Inflammatory macrophage treated with lipopolysaccharide for 4 hours (primary cell): ENCODE measurements at regions not wholly inside any gene's neighbourhood (a gene's known extent, or its start where the extent isn't known, plus 50 kb on each side); places are given as distances from the start of the nearest gene placed in this dataset.
"Not testable (repeated sequence)": the region's sequence is repeated elsewhere in the genome, so short reads cannot be mapped to it uniquely, and the experiment has no call there.

Source experiments
- DNase-seq: peaks from one replicate; pipeline ENCODE4 v3.0.0-alpha.2; 2020

DNA sequence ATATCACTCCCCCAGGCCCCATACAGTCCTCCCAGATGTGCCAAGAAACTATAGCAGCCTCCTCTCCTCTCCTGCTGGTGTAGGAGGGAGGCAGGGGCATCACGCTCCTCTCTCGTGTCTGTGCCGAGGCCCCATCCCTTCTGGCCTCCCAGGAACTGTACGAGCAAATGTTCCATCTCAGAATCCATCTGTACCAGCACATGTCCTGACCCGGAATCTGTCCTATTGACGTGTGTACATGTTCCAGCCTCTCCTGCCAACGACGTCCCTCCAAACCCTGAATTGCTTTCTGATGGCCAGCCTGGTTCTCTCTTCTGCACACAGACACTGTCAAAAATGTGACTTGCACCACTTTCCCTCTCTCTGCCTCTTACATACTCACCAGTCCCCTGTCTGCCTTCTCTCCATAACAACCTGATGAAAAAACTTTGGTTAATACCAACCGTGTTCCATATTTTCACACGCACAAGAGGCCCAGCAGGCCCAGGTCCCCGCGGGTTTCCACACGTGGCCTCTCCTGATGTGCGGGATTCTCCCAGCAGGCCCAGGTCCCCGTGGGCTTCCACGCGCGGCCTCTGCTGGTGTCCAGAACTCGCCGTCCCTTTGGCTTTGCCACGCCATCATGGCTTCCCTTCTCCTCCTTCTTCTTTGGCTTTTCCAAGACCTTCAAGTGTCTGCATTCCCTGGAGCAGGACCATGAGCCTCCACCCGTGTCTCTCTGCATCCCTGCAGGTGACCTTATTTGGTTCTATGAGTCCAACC is 125.2 kb upstream of the THBS2 start:
- no peak for DNase-seq

DNA sequence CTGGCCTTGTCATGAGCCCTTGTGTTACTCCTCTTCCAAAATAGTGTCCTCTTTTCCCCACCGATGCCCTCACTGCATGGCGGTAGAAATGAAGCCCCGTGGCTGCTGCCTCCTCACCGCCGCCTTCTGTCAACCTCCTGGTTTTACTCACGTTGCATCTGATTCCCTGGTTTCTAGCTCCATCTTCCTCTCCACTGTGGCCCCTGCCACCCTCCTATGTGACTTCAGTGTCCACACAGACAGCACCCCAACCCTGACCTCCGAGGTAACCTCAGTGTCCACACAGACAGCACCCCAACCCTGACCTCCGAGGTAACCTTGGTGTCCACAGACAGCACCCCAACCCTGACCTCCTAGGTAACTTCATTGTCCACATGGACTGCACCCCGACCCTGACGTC is 122.8 kb upstream of the THBS2 start:
- no peak for DNase-seq

DNA sequence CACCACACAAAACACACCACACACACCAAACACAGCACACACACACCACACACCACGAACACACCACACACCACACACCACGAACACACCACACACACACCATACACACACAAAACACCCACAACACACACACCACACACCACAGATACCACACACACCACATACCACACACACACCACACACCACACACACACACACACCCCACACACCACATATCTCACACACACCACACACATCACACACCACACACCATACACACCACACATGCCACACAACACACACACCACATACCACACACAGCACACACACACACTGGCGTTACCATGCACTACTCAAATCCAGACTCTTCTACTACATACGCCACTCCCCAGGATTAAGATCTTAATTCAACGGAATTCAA is 118.9 kb upstream of the THBS2 start:
- no peak for DNase-seq

DNA sequence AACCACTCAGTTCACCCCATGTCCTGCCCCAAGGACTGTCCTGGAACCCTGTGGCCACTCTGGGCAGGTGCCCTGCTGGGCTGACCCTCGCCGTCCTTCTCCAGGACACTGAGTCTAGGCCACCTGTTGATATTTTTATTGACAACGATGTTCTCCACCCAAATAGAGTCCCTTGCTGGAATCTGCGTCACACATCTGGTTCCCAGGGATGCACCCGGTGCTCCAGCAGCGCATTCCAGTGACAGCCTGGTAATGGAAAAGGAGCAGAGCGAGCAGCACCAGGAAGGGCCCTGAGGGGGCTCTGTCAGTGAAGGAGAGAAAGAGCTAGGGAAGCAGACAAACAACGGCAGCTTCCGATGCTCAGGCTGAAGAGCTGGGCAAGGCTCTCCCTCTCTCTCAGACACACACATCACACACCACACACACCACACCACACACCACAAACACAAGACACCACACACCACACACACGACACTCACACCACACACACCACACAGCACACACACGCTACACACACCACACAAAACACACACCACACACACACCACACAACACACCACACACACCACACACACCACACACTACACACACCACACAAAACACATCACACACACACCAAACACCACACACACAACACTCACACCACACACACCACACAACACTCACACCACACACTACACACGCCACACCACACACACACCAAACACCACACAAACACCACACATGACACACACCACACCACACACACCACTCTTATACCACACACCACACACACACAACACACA is 117.9 kb upstream of the THBS2 start:
- DNase-seq = no peak

DNA sequence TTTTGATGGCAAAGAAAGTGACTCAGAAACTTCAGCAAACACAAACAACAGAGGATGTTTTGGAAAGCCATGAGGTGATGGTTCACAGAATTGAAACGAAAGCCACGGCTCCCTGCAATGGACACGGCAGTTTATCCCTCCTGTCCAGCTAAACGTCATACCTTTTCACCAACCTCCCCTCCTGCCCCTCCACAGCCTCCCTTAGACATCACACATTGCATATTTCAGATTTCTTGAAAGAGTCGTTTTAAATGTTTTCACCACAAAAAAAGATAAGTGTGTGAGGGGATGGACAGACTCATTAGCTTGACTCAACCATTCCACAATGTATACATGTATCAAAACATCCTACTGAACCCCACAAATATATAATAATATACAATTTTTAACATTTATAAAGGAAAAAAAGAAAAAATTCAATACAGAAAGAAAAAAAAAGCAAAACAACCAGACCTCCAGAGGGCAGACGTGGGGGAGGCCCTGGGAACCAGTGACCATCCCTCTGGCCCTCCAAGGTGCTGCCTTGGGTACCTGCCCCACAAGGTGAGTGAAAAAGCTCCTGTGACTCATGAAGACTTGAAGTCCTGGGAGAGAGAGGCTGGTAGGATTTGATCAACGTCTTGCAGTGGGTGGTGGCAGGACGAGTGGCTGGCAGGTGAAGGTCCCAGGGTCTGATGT is 117.2 kb upstream of the THBS2 start:
- DNase-seq = no peak

DNA sequence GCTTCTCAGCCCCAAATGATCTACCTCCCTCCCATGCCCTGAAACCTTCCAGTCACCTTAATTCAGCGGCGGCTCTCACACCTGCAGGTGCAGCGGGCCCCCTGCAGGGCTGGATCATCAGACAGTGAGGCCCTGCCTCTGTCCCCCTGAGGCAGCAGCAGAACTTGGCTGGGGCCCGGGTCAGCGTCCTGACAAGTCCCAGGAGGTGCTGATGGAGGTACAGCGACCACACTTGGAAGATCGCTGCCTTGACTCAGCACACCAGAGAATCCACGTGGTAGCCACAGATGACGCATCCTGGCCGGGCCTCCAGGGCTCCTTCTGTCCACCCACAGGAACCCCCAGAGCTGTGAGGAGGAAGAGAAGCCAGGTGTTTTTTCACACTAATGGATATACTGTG is 116.4 kb upstream of the THBS2 start:
- no peak for DNase-seq

DNA sequence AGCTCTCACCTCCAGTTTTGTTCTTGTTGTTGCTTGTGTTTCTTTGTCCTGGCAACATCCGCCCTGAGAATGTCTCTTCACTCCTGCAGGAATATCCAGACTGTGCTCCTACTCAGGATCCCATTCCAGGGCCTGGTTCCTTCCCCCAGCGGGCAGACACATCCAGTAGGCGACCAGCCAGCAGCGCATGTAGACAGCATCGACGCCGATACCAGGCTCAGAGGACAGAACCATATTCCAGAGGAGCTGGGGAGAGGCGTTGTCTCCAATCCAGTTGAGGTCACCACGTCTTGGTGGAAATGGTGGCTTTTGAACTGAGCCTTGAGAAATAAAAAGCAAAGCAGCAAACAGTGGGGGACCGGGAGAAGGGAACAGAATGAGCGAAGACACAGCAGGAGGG is 114.6 kb upstream of the THBS2 start:
- no peak for DNase-seq

DNA sequence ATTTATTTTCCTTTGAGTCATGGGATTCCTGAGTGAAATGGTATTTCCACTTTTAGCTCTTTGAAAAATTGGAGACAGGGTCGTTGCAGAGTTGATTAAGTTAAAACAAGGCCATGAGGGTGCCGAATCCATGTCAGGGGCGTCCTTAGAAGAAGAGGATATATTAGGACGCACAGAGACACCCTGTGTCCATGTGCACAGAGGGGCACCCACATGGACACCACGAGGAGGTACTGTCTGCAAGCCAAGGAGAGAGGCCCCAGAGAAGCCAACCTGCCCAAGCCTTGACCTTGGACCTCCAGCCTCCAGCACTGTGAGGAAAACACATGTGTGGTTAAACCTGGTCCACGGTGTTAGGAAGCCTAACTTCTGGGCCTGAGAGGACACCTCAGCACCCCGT is 113.9 kb upstream of the THBS2 start:
- DNase-seq = no peak

DNA sequence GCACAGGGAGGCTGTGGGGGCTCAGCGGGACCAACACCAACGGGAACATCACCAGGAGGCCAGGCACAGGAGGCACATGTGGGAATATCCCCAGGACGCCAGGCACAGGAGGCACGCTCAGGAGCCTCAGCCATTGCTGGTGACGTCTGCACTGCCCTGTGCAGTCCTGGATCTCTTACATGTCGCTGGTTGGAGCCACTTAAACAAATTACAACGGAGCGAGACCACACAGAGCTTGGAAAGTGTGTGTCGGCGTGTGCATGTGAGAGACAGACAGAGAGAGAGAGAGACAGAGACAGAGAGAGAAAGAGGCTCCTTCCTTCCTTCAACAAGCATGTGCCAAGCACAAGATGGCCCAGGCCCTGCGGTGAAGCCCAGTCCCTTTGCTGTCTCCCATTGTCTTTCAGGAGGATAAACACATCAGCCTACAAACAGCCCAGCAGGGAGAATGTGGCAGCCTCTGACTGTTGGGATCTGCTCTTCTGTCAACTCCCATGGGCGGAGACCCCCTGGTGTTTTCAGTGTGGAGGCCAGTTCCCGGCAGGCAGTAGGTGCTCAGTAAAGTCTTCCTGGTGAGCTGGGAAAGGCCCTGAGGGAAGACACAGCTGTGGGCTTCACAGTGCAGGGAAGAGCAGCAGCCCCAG is 112.7 kb upstream of the THBS2 start:
- no peak for DNase-seq

DNA sequence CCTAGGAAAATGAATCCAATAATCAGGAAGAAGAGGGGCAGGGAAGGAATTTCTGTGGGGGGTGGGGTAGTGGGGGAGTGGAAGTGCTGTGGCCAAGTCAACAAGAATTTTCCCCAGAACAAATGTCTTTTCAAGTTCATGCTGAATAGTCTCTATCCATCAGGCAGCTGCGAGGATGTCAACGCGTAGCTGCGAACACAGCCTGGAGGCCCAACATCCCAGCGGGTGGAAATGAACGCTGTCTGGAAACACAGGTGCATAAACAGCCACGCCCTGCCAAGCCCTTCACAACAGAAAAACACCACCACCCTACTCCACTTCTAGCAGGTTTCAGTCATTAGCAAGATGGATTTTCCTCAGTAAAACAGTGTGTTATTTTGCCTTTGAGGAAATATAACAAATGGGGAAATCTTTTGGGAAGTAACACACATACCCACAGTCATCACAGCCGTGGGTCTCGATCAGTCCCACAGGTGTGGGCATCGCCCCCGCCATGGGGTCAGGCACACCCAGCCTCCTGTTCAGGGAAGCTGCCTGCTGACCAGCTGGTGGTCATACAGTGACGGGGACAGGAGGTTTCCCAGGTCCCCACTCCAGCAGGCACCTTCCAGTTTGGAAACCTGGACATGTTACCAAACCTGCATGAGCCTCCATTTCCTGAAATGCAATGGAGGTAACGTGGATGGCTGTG is 112.1 kb upstream of the THBS2 start:
- no peak for DNase-seq

DNA sequence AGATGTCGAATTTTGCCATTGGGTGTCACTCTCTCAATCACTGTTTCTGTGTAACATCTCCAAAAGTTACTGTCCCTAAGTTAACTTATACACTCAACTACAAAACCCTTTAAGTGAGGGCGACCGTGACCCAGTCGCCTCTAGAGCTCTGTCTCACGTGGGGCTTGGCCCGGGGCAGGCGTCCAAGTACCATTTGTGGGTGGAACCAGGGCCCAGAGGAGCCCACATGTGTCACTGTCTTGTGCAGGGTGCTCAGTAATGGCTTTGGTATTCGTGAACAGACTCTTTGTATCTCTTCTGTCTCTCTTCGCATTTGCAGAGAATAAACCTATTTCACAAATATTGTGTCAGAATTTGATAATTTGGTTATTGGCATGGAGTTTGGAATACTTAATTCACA is 109.9 kb upstream of the THBS2 start:
- no peak for DNase-seq

DNA sequence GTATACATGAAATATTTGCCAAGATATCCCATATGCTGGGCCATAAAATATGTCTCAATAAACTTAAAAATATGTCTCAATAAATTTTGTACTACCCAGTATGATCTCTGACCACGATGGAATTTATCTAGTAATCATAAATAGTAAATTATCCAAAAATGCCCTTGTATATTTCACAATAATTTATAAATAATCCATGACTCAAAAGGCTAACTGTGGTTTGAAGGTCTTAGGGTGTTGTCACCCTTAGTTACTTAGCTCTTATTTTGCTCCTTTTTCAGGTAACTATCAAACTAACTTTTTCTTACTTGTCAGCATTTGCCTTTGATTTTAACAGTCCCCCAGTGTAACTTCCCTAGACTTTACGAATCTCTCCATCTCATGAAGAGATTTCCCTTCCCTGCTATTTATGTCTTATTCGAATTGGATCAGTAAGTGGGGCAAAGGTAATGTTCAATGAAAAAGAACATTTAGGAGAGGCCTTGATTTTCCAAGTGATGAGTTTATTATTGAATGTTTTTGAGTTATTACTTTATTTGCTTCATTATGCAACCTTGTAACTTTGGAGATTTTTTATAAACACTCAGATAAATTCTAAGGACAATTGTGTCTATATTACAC is 109.0 kb upstream of the THBS2 start:
- DNase-seq = no peak

DNA sequence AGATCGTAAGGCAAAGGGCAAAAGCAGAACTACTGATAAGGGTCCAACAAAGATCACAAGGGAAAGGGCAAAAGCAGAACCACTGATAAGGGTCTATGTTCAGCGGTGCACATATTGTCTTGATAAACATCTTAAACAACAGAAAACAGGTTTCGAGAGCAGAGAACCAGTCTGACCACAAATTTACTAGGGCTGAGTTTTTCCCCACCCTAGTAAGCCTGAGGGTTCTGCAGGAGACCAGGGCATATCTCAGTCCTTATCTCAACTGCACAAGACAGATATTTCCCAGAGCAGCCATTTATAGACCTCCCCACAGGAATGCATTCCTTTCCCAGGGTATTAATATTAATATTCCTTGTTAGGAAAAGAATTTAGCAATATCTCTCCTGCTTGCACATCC is 101.4 kb upstream of the THBS2 start:
- DNase-seq = not testable (repeated sequence)

DNA sequence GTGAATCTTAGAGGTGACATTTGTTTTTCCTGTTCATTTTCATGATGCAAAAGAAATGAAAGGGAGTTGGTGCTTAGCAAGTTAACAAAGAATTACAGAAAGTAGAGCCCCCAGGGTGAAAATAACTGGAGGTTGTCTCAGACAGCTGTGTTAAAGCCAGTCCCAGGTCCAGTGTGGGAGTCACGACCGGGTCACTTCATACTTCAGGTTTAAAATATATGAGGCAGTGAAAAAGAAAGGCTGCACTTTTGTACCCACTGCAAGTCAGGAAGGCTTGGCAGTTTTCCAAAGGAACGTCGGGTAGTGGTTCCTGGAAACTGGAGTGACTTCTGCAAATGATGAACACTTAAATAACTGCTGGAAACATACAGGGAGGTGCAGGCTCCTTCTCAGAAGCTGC is 91.5 kb upstream of the THBS2 start:
- no peak for DNase-seq

DNA sequence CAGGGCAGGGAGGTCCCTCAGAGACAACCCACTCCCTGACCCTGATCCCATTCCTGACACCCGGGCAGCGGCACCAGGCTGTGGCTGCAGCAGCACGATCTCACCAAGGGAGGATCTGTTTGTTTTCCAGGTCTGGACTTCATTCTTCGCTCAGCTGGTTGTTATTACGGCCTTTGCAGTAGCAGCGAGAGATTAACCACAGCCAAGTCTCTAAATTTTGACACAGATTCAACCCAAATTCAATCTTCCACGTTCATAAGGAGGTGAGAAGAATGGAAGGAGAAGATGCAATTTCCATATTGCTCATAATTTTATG is 91.1 kb upstream of the THBS2 start:
- DNase-seq = no peak

DNA sequence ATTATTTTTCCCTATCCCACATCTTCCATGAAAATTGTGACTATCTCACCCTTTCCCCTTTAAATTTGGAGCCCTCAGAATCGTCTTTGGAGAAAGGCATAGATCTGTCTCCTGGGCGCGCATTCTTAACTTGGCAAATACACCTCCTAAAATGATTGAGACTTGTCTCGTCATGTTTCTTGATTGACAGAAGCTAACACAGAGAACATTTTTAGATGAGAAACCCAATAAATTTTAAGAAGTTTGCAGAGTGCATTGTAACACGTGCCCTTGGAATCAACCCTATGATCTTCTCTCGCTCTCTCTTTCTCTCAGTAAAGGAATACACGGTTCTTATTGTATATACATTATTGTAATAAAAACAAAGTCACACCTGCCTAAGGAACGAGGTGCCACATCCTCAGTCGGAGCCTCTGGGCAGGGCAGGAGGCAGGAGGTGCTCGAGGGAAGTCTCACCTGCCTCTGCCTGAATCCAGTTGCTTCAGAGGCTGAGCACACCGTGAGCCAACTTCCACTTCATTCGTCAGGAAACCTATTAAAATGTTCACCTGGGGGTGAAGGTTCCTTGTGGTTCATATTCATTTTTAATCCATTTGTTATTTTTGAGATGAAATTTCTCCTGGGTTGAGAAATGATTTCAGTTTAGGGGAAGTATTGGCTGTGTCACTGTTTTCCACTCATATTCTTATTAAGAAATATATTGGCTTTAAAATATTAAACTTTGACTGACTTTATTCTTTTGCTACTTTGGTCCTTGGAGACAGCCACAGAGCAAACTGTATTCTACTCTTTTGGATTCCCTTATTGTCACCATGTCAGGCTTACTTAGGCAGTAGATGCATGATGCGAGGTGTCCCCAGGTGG is 90.5 kb upstream of the THBS2 start:
- no peak for DNase-seq

DNA sequence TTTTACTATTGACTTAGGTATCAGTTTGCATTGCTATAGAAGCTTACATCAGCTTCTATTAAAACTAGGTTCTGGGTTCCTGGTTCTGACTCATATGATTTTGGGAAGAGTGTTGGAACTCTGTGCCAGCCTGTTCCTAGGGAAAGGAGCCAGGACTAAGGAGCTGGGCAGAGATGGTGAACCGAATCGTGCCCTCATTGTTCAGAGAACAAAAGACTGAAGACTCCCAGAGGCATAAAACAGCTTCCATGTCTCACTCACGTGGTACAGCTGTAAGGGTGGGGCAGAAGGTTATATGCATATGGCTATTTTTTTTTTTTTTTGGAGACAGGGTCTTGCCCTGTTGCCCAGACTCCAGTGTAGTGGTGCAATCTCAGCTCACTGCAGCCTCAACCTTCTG is 89.1 kb upstream of the THBS2 start:
- no peak for DNase-seq

DNA sequence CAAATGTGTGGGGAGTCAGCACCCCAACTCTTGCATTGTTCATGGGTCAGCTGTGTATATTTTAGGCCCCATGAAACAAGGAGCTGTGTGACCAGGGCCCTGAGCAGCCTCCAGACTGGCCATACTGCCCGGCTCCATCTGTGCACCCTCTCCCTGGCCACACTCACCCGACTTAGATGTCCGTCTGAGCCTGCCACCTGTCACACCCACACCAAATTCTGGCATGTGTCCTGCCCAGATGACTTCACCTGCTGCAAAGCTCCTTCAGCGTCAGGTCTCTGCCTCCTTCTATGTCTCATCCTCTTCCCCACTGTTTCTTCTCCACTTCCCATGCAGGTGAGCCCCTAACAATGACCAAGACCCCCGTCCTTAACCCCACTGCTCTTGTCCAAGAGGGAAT is 88.1 kb upstream of the THBS2 start:
- no peak for DNase-seq

DNA sequence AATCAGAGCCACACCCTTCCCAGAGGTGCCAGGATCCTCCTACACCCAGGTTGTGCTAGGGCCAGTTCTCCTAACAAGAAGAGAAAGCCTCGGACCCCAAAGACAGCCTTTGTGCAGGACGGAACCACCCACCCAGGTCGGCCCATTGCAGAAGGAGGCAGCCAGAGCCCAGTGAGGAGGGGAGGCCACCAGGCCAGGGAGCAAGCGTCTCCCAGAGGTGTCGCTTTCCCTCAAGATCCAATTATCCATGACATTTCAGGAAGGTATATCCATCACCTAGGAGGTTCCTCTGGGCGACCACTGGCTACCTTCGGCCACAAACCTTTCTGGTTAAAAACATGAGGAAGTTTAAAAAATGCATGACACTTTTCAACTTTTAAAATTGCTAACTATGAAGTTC is 87.4 kb upstream of the THBS2 start:
- DNase-seq = no peak

DNA sequence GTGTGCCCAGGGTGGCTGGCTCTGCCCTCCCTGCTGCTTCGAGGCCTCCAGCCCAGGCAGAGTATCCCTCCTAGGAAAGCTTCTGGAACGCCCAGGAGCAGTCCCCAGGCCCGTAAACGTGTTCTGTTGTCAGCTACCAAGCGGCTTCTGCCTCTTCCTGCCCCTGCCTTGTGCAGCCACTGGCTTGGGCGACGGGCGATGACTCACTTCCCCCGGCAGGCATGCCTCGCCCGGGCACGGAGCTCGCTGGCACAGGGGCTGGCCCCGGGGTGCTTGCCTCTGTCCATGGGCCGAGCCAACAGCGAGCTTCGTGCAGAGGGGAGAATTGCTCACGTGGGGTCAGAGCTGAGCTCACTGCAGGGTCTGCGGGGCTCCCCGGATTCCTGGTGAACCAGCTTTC is 86.7 kb upstream of the THBS2 start:
- DNase-seq = no peak

DNA sequence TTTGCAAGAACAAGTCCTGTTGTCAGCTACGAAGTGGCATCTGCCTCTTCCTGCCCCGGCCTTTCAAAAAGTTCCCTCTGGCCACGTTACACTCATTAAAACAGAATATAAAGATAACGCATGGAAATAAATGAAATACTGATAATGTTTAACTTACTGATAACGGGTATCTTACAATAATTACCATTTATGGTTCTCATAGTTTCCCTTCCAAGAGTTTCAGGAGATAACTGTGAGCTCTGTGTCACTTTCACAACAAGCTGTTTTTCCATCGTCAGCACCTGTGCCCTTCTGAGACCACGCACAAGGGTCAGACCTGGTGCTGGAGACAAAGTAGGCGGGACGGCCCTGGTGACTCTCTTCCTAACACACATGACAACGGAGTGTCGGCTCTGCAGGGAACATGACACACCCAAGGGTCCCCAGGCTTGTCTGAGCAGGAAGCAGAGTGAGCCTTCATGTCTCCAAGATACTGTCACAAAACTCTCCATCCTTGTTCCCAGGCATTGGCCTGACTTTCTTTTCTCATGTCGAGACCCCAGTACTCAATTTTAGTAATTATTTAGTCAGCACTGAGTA is 86.2 kb upstream of the THBS2 start:
- DNase-seq = no peak
